NCI-H1436 treated with DMSO at 0.1 percent for 48 hours (cell line): ENCODE measurements at regions not wholly inside any gene's neighbourhood (a gene's known extent, or its start where the extent isn't known, plus 50 kb on each side); places are given as distances from the start of the nearest gene placed in this dataset.
"Not testable (repeated sequence)": the region's sequence is repeated elsewhere in the genome, so short reads cannot be mapped to it uniquely, and the experiment has no call there.

ENCODE experiments used
- DNase-seq: peaks from one replicate; lab custom pipeline; 2025; lab: John Stamatoyannopoulos, UW

GRCh38 chr4:92232566-92232965 lies 71.2 kb upstream of the GRID2 start:
- no peak for DNase-seq

GRCh38 chr4:92234393-92235176 lies 69.2 kb upstream of the GRID2 start:
- no peak for DNase-seq

- DNase-seq, result no peak
Measured at GRCh38 chr4:92235731-92236130, 68.0 kb upstream of the GRID2 start.

GRCh38 chr4:92236877-92237276 lies 66.9 kb upstream of the GRID2 start:
- DNase-seq, result no peak

- DNase-seq, result no peak
Measured at GRCh38 chr4:92237559-92237958, 66.2 kb upstream of the GRID2 start.

- DNase-seq, result no peak
Measured at GRCh38 chr4:92241094-92241493, 62.7 kb upstream of the GRID2 start.

- no peak for DNase-seq
Measured at GRCh38 chr4:92246384-92246783, 57.4 kb upstream of the GRID2 start.

GRCh38 chr4:92249541-92249940 lies 54.2 kb upstream of the GRID2 start:
- DNase-seq, result no peak

- no peak for DNase-seq
Measured at GRCh38 chr4:92251711-92252110, 52.1 kb upstream of the GRID2 start.

- DNase-seq, result not testable (repeated sequence)
Measured at GRCh38 chr4:92252358-92252757, 51.4 kb upstream of the GRID2 start.

- DNase-seq, result no peak
Measured at GRCh38 chr4:92252846-92253245, 50.9 kb upstream of the GRID2 start.

- DNase-seq, result no peak
Measured at GRCh38 chr4:92253550-92253949, 50.2 kb upstream of the GRID2 start.
